Liver (tissue), 8 donors: ENCODE measurements at regions not wholly inside any gene's neighbourhood (a gene's known extent, or its start where the extent isn't known, plus 50 kb on each side); places are given as distances from the start of the nearest gene placed in this dataset.

Experiments used
- DNase-seq: peaks from one replicate; pipeline ENCODE4 v3.0.0-alpha.2; 2017; ENCODE audit warnings: low spot score
- H3K27ac ChIP-seq, 2 donors: one replicate each; pipeline ENCODE4 v1.7.0; 2013; ENCODE audit warnings: inconsistent platforms in 2 of 2, low read length in 2 of 2, control low read depth in 1 of 2, low read depth in 1 of 2, mild to moderate bottlenecking in 1 of 2
- H3K27me3 ChIP-seq, 4 donors: one replicate each; pipeline versions ENCODE4 v1.6.1 to v1.7.0; 2013; ENCODE audit warnings: low read length in 3 of 4, inconsistent platforms in 1 of 4, mild to moderate bottlenecking in 1 of 4, moderate library complexity in 1 of 4; ENCODE audit not compliant: control insufficient read depth in 4 of 4, insufficient read depth in 4 of 4
- H3K36me3 ChIP-seq, 4 donors: one replicate each; pipeline versions ENCODE4 v1.6.1 to v1.7.0; 2013; ENCODE audit warnings: low read length in 3 of 4, mild to moderate bottlenecking in 3 of 4, low read depth in 1 of 4, moderate library complexity in 1 of 4; ENCODE audit not compliant: control insufficient read depth in 4 of 4, insufficient read depth in 3 of 4
- H3K4me1 ChIP-seq, 4 donors: one replicate each; pipeline versions ENCODE4 v1.6.1 to v1.7.0; 2013; ENCODE audit warnings: low read length in 3 of 4, mild to moderate bottlenecking in 3 of 4, moderate library complexity in 1 of 4; ENCODE audit not compliant: control insufficient read depth in 4 of 4, insufficient read depth in 4 of 4
- H3K4me3 ChIP-seq, 3 donors: one replicate each; pipeline versions ENCODE4 v1.6.1 to v1.7.0; 2013; ENCODE audit warnings: low read length in 3 of 3, control low read depth in 1 of 3, low read depth in 1 of 3, mild to moderate bottlenecking in 1 of 3
- H3K9ac ChIP-seq, 2 donors: one replicate each; pipeline ENCODE4 v1.7.0; 2013; ENCODE audit warnings: low read length in 2 of 2, mild to moderate bottlenecking in 2 of 2, moderate library complexity in 2 of 2, control low read depth in 1 of 2, low read depth in 1 of 2
- H3K9me3 ChIP-seq, 4 donors: one replicate each; pipeline versions ENCODE4 v1.6.1 to v1.7.0; 2013; ENCODE audit warnings: low read length in 3 of 4; ENCODE audit not compliant: control insufficient read depth in 4 of 4
- ATF3 ChIP-seq: IDR thresholded peaks from 2 replicates; pipeline ENCODE4 v1.6.1; 2016; ENCODE audit warnings: antibody characterized with exemption
- CTCF ChIP-seq: fragments of 150-350 bp; IDR thresholded peaks from 2 replicates; pipeline ENCODE4 v1.5.1; 2017; ENCODE audit warnings: improper control_type of control experiment, low read depth, low read length; ENCODE audit not compliant: missing input control
- FOXA1 ChIP-seq: IDR thresholded peaks from 2 replicates; pipeline ENCODE4 v1.6.1; 2016; ENCODE audit warnings: antibody characterized with exemption
- FOXA2 ChIP-seq: IDR thresholded peaks from 2 replicates; pipeline ENCODE4 v1.6.1; 2016; ENCODE audit warnings: antibody characterized with exemption
- GABPA ChIP-seq, 2 donors: IDR thresholded peaks in 1 of 2; conservative IDR thresholded peaks in 1 of 2; 2 replicates each; pipeline ENCODE4 v1.6.1; 2016; ENCODE audit warnings: antibody characterized with exemption in 2 of 2, mild to moderate bottlenecking in 1 of 2, moderate library complexity in 1 of 2
- HNF4A ChIP-seq, 2 donors: conservative IDR thresholded peaks; 2 replicates each; pipeline ENCODE4 v1.6.1; 2016; ENCODE audit warnings: antibody characterized with exemption in 2 of 2, mild to moderate bottlenecking in 2 of 2
- HNF4G ChIP-seq: IDR thresholded peaks from 2 replicates; pipeline ENCODE4 v1.6.1; 2016; ENCODE audit warnings: antibody characterized with exemption
- JUND ChIP-seq, 2 donors: IDR thresholded peaks; 2 replicates each; pipeline ENCODE4 v1.6.1; 2016; ENCODE audit warnings: antibody characterized with exemption in 2 of 2
- MAX ChIP-seq: IDR thresholded peaks from 2 replicates; pipeline ENCODE4 v1.6.1; 2016; ENCODE audit warnings: antibody characterized with exemption
- NR2F2 ChIP-seq: IDR thresholded peaks from 2 replicates; pipeline ENCODE4 v1.6.1; 2016; ENCODE audit warnings: antibody characterized with exemption
- RAD21 ChIP-seq, 2 donors: IDR thresholded peaks; 2 replicates each; pipeline ENCODE4 v1.6.1; 2016; ENCODE audit warnings: antibody characterized with exemption in 2 of 2, mild to moderate bottlenecking in 2 of 2
- REST ChIP-seq: IDR thresholded peaks from 2 replicates; pipeline ENCODE4 v1.6.1; 2016; ENCODE audit warnings: antibody characterized with exemption, mild to moderate bottlenecking
- RXRA ChIP-seq, 2 donors: IDR thresholded peaks; 2 replicates each; pipeline ENCODE4 v1.6.1; 2017 to 2018; ENCODE audit warnings: antibody characterized with exemption in 2 of 2, mild to moderate bottlenecking in 1 of 2
- SP1 ChIP-seq: IDR thresholded peaks from 2 replicates; pipeline ENCODE4 v1.6.1; 2018; ENCODE audit warnings: antibody characterized with exemption, mild to moderate bottlenecking
- TAF1 ChIP-seq: conservative IDR thresholded peaks from 2 replicates; pipeline ENCODE4 v1.6.1; 2016; ENCODE audit warnings: antibody characterized with exemption, mild to moderate bottlenecking
- YY1 ChIP-seq: IDR thresholded peaks from 2 replicates; pipeline ENCODE4 v1.6.1; 2016; ENCODE audit warnings: antibody characterized with exemption, mild to moderate bottlenecking
- WGBS: extraction: QIAGEN DNeasy Blood & Tissue Kit; methylation state at CpG from one replicate; pipeline ENCODE4 v1.1.7; 2013; 5-methylcytosine and 5-hydroxymethylcytosine counted together
- donor health status: healthy.
- donor health status: healthy.
- donor health status: healthy.
- donor health status: healthy.
- donor health status: healthy.

DNA sequence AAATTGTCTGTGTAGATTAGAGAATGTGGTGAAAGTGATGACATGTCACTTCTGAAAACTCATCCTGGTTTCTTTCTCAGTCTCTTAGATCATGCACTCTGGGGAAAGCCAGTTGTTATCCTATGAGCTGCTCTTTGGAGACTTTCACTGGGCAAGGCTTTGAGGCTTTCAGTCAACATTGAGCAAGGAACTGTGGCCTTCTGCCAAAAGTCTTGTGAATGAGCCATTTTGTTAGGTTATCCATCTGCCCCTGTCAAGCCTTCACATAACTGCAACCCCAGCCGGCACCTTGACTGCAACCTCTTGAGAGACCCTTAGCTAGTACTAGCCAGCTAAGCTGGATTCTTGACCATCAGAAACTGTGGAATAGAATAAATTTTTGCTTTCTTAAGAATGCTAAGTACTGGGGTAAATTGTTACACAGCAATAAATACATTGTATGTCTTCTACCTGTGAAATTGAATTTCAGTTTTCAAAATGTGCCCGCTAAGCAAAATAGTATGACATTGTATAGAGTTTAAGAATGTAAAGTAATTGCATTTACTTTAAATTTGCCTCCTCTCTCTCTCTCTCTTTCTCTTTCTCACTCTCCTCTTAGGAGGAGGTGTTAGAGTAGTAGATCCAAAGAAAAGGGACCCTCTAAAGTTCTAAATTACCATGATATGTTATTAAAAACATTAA lies 1273.0 kb downstream of the RAPGEF2 start:
- Histone ChIP-seq H3K27me3 (peaks cover 0 to 2% (median 0%) of the 10 kb centered on the region in 4 donors), H3K4me1 (no peaks in the 10 kb centered on the region), H3K27ac (no peak overlapping the region), H3K4me3 (no peak overlapping the region), H3K36me3 (no peaks in the 10 kb centered on the region), H3K9ac (no peak overlapping the region), H3K9me3 (no peaks in the 10 kb centered on the region)
- WGBS, result 90% methylated on average over 2 of the region's 2 CpGs
- TF ChIP-seq YY1, result no peak
- DNase-seq, result no peak

GRCh38 chr4:160386846-160387245 lies 1284.0 kb downstream of the RAPGEF2 start:
- no peaks in the 10 kb centered on the region for H3K27me3 ChIP-seq
- TF ChIP-seq HNF4A (conservative IDR thresholded peaks at IDR 0.05) (no peak), HNF4G (no peak), RXRA (IDR thresholded peaks at IDR 0.05) (no peak), NR2F2 (no peak), FOXA1 (no peak)
- no peak overlapping the region for H3K9ac ChIP-seq
- no peaks in the 10 kb centered on the region for H3K36me3 ChIP-seq
- DNase-seq, result no peak
- H3K9me3 ChIP-seq, result peaks cover 7 to 16% (median 10%) of the 10 kb centered on the region in 4 donors
- no peak overlapping the region for H3K4me3 ChIP-seq
- no peaks in the 10 kb centered on the region for H3K4me1 ChIP-seq
- no peak overlapping the region for H3K27ac ChIP-seq

- H3K4me1 ChIP-seq, result no peaks in the 10 kb centered on the region
- H3K36me3 ChIP-seq, result no peaks in the 10 kb centered on the region
- H3K9me3 ChIP-seq, result no peaks in the 10 kb centered on the region
- no peaks in the 10 kb centered on the region for H3K27me3 ChIP-seq
- 82% methylated on average over 3 of the region's 3 CpGs for WGBS
- H3K27ac ChIP-seq, result no peak overlapping the region
- TF ChIP-seq RAD21 (IDR thresholded peaks at IDR 0.05) (no peak), RXRA (IDR thresholded peaks at IDR 0.05) (no peak), JUND (IDR thresholded peaks at IDR 0.05) (no peak), MAX (no peak), TAF1 (no peak), FOXA1 (no peak)
- H3K4me3 ChIP-seq, result no peak overlapping the region
- H3K9ac ChIP-seq, result no peak overlapping the region
- no peak for DNase-seq
These were observed 1296.9 kb downstream of the RAPGEF2 start for GRCh38 chr4:160399826-160400225.

DNA sequence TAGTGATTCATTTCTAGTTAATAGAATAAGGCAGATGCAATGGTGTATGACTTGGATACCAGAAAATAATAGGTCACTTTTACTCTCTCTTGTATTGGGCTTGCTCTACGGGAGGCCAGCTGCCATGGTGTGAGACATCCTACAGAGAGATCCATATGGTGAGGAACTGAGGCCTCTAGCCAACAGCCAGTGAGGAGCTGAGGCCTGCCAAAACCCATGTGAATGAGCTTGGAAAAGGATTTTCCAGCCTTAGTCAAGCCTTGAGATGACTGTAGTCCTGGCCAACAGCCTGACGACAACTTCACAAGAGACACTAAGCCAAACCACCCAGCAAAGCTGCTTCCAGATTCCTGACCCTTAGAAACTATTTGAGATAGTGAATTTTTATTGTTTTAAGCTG lies 1300.2 kb downstream of the RAPGEF2 start:
- DNase-seq, result no peak
- Histone ChIP-seq H3K36me3 (no peaks in the 10 kb centered on the region), H3K27ac (no peak overlapping the region), H3K4me3 (no peak overlapping the region), H3K9me3 (no peaks in the 10 kb centered on the region), H3K27me3 (no peaks in the 10 kb centered on the region), H3K4me1 (no peaks in the 10 kb centered on the region), H3K9ac (no peak overlapping the region)
- WGBS, result 78% methylated on average over 2 of the region's 2 CpGs
- TF ChIP-seq FOXA1, result no peak
- TF ChIP-seq RXRA (IDR thresholded peaks at IDR 0.05), result no peak
- TF ChIP-seq REST, result no peak
- no peak for TF ChIP-seq NR2F2
- no peak for TF ChIP-seq ATF3
- TF ChIP-seq HNF4A (conservative IDR thresholded peaks at IDR 0.05), result no peak
- TF ChIP-seq MAX, result no peak
- no peak for TF ChIP-seq GABPA (IDR thresholded peaks at IDR 0.05 in 1 of 2, conservative IDR thresholded peaks at IDR 0.05 in 1 of 2)
- no peak for TF ChIP-seq RAD21 (IDR thresholded peaks at IDR 0.05)
- no peak for TF ChIP-seq JUND (IDR thresholded peaks at IDR 0.05)
- TF ChIP-seq SP1, result no peak
- no peak for TF ChIP-seq CTCF
- no peak for TF ChIP-seq TAF1
- no peak for TF ChIP-seq FOXA2
